ENCODE measurements at regions not wholly inside any gene's neighbourhood (a gene's known extent, or its start where the extent isn't known, plus 50 kb on each side); places are given as distances from the start of the nearest gene placed in this dataset.

- TF ChIP-seq POLR2A (IDR thresholded peaks at IDR 0.05) (no peak), CTCF (IDR thresholded peaks at IDR 0.05) (no peak)
Measured at GRCh38 chr5:14945450-14945849, 73.9 kb upstream of the ANKH start.

All from testis (tissue), 2 donors.